Stimulated activated CD8-positive, alpha-beta memory T cell treated with anti-CD3 and anti-CD28 coated beads, Interleukin-7, amount 100 ng/mL, for 1 hour (primary cell): ENCODE measurements at regions not wholly inside any gene's neighbourhood (a gene's known extent, or its start where the extent isn't known, plus 50 kb on each side); places are given as distances from the start of the nearest gene placed in this dataset.

Source experiments
- DNase-seq, 2 donors: peaks; one replicate each; pipeline ENCODE4 v3.0.0-alpha.2; 2020; ENCODE audit warnings: low read depth in 2 of 2

DNA sequence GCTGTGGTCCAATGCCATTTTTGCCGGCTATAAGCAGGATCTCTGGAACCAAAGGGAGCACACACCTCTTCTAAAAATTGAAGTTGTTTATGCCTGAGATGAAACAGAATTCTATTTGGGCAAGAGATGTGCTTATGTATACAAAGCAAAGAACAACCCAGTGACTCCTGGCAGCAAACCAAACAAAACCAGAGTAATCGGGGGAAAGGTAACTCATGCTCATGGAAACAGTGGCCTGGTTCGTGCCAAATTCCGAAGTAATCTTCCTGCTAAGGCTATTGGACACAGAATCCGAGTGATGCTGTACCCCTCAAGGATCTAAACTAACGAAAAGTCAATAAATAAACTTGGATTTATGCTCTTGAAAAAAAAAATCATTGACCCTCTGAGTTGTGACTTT, 178.7 kb downstream of the CEMIP2 start:
- DNase-seq = no peak

DNA sequence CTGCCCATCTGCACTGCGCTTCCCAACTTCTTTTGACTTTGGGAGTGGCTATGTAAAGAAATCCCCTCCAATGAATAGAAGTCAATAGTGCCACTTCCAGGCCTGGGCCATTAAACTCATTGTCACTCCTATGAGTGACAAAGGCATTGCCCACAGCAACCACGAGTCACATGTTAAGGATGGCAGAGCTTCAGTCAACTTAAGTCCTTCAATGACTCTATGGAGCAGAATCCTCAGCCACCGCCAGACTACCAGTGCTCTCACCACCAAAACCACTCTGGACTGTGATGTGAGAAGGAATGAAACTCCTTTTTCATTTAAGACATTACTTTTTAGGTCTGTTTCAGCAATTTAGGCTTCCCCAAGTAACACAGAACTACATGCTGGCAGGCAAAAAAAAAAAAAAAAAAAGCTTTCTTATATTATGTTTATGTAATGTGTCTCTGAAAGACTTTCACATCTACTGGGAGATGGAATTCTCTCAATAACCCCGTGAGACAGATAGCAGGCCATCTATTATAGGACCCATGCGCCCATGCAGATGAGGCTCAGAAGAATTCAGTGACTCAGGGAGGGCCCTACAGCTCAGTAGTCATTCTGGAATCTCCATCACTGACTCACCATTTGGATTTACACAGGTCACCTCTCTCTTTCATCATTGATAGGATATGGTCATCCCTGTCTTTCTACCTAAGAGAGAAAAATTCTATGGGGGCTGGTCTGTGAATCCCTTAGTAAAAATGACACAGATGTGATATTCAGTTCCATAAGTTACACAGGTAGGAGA, 180.5 kb downstream of the CEMIP2 start:
- no peak for DNase-seq

DNA sequence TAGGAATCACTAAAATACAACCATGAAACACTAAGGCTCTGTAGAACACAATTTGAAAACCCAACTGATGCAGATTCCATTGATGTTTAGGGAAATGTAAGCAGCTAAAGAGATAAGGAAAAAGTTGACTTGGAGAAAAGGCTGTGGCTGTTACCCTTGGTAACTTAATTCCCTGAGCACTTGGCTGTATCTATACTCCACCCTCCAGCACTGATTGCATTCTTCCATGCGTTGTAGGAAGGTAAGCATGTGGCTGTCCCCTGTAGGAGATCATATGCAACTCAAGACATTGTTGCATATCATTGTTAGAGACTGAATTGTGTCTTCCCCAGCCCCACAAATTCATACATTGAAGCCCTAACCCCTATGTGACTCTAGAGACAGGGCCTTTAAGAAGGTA, 184.5 kb downstream of the CEMIP2 start:
- no peak for DNase-seq

DNA sequence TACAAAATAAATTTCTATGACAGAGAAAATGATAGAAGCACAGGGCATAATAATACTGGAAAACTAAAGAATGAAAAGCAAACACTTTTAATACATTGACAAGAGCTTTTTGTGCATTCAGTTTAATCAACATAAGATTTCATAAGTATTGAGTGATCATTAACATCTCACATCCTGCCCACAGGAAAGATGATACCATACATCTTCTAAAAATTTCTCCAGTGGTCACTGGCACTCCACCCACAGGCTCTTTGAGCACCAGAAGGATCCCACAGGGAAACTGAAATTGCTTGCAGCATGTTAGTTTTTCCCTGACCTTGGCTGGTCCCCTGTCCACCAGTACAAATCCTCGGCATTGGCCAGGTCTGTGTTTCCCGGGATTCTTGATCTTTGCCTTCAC, 186.0 kb downstream of the CEMIP2 start:
- no peak for DNase-seq

DNA sequence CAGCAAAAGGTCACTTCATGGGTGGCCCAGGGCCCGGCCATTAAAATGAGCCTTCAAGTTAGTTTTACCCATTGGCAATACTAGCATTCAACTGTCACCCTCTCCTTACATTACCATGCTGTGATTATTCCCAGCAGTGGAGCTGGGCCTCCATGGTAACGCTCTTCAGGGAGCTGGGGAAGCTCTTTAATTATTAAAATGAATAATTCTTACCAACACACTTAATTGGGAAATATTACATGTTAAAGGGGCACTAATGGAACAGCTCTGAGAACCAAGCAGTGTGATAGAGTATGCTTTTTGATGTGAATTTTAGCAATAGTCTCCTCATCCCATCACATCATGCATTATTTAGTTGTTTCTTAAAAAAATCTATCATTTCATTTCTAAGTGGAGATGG, 187.2 kb downstream of the CEMIP2 start:
- no peak for DNase-seq

DNA sequence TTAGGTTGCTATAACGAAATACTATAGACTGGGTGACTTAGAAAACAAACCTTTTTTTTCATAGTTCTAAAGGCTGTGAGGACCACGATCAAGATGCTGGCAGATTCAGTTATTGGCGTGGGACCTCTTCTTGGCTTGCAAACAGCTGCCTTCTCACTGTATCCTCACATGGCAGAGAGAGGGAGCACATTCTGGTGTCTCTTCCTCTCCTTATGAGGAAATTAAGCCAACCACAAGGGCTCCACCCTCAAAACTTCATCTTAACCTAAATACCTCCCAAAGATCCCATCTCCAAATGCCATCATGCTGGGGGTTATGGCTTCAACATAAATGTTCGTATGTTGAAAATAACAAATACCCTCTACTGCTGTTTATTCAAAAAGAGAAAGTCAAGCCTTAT, 197.1 kb downstream of the CEMIP2 start:
- no peak for DNase-seq

DNA sequence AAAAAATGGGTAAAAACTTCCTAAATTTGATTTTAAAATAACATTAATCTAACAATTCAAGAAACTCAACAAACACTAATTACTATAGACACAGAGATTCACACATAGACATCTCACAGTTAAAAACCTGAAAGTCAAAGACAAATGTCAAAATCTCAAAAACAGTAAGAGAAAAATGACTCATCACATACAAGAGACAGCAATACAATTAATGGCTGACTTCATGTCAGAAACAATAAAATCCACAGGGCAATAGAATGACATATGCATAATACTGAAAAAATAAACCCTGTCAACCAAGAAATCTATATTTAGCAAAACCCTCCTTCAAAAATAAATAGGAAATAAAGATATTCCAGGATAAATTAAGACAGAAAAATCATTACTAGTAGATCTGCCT, 200.4 kb downstream of the CEMIP2 start:
- DNase-seq = no peak

DNA sequence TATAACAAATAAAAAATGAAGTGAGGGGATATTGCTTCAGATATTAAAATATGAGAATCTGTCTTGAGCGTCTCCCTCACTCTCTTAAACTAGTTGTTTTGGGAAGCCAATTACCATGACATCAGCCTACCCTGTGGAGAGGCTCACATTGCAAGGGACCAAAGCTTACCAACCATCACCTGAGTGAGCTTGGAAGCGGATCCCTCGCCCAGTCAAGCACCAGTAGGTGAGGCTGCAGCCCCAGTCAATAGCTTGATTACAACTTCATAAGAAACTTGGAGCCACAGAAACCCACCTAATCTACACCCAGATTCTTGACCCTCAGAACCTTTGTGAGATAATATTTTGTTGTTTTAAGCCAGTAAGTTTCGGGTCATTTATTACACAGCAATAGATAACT, 206.2 kb downstream of the CEMIP2 start:
- DNase-seq = no peak

DNA sequence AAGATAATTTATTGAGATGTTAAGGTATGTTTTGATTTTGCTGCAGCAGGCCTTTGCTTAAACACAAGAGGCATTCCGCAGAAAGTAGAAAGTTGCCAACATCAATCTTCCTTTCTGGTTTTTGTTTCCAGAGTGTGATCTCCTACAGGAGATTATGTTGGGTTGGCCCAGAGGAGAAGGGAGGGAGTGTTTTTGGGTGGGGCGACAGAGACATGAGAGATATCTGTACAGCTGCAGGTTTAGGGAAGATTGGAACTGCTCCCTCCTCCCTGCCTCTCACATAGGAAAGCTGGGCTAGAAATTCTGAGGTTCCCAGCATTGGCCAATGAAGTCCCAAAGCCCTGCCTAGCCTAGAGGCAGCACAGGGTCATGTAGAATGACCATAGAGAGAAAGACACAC, 211.0 kb downstream of the CEMIP2 start:
- DNase-seq = no peak

DNA sequence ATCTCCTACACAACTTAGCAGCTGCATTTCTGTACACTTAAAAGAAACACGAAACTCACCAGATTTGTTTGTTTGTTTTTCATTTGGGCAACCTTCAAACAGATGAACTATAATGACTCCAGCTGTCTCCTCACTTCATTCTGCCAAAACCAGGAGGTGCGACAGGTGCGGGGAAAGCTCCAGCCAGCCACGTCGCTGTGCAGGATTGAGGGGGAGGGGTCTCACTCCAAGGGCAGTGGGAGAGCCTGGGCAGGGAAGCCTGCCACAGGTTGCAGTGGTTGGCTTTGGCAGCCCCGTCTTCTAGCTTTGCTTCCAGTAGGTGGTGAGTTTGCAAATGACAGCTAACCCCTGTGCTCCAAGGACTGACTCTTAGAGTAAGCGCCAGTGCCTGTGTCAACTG, 215.8 kb downstream of the CEMIP2 start:
- DNase-seq = no peak

DNA sequence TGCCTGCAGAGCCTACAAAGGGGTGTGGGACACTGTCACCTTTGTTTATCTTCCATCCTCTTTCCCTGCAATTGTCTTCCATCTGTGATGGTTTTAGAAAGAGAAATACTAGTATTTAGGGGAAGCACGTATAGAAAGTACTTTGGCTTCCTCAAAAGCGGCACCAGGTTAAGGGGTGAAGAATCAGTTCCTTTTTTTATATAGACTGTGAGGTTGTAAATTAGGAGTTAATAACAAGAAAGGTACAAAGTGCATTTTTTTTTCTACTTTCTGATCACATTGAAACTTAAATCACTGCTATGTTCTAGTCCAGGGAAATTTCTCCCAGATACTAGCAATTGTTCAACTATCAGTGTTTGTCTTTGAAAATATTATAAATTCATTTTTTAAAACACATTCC, 219.3 kb downstream of the CEMIP2 start:
- no peak for DNase-seq

DNA sequence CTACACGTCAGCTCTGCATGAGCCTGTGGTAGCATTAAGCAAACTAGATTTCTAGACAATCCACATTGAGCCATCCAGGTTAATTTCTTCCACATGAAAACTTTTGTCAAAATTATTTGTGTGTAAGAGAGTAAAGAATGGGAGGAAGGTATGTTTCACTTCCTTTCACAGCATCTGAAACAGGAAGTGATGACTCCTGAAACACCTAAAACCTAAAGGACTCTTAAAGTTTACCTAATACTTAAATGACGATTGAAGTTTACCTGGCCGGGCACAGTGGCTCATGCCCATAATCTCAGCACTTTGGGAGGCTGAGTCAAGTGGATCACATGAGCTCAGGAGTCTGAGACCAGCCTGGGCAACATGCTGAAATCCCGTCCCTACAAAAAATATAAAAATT, 223.8 kb downstream of the CEMIP2 start:
- DNase-seq = no peak

DNA sequence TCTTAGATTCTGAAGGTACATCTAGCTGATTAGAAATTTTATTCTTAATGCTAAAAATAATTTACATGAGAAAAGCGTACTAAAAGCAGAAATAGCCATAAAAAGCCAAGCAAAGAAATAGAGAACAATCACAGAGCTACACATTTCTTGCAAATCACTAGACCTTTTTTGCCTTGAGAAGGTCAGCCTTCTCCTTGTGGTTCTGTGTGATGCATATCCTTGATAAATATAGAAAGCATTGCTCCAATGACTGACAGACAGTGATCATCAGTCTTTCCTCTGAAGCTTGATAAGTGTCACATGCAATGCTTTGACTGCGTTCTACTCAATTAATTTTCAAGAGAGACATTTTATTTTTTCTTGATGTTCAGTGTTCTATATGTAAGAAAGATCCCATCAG, 226.9 kb downstream of the CEMIP2 start:
- no peak for DNase-seq

DNA sequence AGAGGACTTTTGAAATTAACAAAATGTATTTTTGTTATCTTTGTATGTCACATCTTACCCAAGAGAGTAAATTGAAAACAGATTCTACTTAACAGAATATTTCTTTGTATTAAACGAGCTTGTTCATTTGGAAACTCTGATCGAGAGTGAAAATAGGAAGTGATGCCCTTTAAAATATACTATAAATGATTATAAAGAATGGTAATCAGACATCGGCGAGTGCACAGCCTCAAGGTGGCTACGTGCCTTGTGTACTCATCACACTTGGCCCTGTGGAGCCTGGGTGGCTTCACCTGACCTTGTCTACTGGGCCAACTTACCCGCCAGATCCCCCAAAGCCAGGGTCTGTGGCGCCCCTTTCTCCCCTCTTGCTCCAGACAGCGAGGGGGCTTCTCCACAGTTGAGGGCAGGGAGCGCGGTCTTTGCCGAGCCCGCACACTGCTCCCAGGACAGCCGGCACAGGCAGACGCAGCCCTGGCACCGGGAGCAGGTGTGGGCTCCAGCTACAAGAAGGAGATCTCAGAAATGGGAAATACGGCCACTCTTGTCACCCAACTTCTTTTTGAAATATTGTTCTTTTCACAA, 243.2 kb downstream of the CEMIP2 start:
- DNase-seq = no peak

DNA sequence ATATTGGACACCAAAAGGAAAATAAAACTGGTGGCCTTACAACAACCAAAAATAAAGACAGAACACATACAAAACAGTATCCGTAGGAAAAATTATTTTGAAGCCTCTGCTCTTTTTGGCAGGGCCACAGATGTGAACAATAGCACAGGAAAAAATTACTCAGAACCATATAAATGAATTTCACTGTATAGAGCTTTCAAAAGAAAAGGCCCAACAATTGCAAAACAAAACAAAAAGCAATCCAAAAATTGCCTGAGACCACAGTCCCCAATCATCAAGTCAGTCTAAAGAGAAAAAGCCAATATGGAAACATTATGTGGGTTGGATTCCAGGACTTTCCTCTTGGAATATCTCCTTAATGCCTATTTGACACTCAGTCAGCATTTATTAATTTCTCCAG, 243.8 kb downstream of the CEMIP2 start:
- DNase-seq = no peak

DNA sequence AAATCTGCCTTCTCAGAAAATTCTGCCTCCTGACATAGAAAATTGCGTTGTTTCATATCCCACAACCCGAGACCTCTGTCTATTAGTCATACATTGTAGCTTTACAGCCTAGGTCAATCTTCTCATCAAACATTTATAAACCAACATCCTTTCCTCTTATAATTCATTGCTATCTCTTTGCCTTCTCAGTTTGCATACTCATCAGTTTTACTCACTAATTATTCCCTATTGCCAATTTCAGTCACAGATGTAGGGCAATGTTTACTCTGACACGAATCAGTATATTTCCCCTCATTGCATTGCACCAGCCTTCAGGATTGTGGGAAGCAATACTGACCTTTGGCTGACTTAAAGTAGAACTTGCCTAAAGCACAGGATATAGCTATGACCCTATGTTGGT, 247.2 kb downstream of the CEMIP2 start:
- no peak for DNase-seq

DNA sequence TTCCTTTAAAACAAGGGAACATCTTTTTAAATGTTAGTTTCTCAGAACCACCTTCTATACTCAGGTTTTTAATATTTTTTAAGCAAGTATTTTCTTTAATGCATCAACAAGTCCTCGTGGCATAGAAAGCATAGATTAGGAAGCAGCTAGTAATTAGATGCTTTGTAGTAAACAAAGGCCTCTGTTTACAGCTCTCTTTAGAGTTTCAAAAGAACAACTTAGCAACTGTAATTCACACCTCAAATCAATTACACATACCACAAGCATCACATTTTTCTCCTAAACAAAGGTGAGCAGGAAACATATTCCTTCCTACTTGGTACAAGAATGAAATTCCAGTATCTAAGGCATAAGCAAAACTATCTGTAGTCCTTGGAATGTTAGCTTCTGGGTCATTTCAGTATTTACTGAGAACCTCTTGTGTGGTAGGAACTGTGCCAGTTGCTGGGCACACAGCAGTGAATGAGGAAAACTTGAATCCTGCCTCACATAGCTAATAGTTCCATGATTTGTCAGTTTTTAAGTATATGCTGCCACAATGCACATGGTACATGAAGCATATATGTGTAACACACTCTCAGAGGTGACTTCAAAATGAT, 249.1 kb downstream of the CEMIP2 start:
- DNase-seq = no peak

DNA sequence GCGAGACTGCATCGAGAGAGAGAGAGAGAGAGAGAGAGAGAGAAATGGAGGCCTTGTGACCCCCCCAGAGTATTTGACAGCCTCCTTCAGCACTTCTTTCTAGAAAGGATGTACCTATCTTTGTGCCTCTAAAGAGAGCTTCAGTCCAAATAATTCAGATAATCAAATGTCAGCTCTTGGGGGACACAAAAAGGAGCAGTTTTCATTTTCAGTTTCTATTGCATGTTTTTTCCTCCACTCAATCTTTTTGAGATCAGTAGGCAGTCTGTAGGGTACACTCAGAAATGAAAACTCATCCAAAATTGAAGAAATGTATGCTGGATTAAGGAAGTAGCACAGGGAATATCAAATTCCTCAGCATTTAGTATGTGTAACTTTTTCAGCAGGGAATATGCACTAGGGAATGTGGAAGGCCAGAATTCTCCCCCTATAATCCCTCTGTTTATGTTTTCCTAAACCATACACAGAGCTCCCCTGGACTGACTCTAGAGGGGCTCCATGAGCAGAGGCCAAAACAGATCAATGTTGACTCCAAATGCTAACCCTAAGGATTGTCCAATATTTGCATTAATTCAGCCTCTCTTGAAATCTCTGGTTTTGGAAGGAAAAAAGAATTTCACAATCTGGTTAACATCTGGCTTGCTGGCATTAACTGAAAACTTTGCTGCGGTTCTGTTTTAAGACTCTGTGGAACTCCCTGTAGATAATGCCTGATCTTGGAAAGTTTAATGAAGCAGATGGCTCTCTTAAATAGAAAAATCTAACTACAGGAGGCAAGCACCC, 250.1 kb downstream of the CEMIP2 start:
- no peak for DNase-seq

DNA sequence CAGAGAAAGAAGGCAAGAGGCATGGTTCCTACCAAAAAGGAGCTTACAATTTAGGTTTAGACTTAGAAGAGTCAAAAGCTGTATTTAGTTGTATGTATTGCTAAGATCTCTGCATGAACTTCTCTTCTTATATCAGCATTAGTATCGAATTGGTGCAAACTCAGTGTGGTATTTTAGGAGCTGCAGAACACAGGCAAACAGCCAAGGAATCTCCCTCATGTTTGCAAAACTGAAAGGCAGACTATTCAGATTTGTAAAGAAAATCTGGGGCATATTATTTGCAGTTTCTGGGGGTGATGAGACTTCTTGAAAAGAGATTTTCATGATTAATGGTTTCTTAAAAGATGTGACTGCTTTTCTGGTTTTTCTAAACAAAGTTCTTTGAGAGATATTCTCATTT, 252.7 kb downstream of the CEMIP2 start:
- no peak for DNase-seq

DNA sequence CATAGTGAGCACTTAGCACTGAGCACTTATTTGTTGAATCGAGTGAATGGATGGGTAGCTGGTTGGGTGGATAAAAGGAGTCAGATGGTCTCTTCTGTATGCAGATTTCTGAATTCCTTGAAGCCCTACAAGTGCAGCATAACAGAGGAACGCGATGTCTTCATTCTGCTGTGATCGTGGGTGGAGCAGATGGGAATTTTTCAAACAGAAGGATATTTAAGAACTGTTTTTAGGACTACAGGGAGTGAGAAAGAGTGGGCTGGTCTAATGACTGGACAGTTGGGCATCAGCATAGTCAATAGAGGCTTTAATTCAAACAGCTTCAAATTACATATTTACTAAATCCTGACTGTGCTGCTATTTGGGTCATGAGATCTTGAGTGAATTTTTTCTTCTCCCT, 253.2 kb downstream of the CEMIP2 start:
- no peak for DNase-seq

DNA sequence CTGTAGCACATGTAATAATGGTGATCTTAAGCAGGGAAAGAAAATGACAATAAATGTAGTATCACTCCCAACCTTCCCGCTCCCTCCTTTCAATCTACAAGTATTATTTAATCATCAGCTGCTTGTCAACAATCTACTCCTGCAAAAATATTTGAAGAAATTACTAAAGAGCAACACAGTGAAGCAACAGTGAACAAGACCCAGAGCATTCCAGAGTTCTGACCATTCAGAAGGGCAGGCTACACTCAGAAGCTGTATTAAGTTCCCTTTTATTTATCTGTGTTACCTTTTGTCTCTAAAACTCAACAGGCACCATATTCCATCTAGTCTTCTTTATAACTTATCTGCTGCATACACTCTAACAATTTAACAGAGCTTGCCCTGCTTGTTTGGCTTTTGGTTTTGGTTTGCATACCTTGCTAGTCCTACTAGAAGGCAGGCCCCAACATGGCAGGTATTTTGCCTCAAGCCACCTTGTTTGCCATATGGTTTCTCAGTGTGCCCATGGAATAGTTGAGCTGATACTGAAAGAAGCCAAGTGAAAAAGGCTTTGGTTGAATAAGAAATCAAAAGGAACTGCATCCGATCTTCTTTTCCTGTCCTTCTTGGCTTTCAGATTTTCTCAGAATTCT, 253.9 kb downstream of the CEMIP2 start:
- no peak for DNase-seq

DNA sequence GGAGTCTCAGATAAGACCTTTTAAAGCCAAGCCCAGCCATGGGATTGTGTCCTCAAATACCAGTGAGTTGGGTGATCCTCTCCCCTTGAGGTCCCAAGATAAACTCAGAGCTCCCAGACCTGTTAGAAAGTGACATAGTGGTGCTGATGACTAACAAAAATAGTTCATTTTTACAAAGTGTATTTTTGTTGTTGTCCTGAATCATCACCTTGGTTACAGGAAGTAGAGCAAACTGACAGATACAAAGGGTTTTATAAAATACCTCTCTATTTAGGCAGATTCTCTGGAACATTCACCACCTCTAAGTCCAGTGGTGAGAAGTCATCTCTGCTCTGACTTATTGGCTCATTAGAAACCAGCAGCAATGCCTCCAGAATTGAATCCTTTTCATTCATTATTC, 259.3 kb downstream of the CEMIP2 start:
- DNase-seq = no peak
